ENCODE measurements at regions not wholly inside any gene's neighbourhood (a gene's known extent, or its start where the extent isn't known, plus 50 kb on each side); places are given as distances from the start of the nearest gene placed in this dataset.
"Not testable (repeated sequence)": the region's sequence is repeated elsewhere in the genome, so short reads cannot be mapped to it uniquely, and the experiment has no call there.

- not testable (repeated sequence) for TF ChIP-seq CTCF (IDR thresholded peaks at IDR 0.05; ENCODE audit: borderline replicate concordance, extremely low read depth, low read length, poor library complexity, severe bottlenecking); EZH2 (IDR thresholded peaks at IDR 0.05; ENCODE audit: borderline replicate concordance, low read depth, low read length, severe bottlenecking)
Measured at GRCh38 chr17:36695710-36696109, 94.3 kb downstream of the MRM1 start.

All from DND-41 (cell line).